HEK293 (cell line): ENCODE measurements at regions not wholly inside any gene's neighbourhood (a gene's known extent, or its start where the extent isn't known, plus 50 kb on each side); places are given as distances from the start of the nearest gene placed in this dataset.

Experiments
- CTCF ChIA-PET: fragments of 350-600 bp; formaldehyde crosslinking; extraction: SDS; loops from one replicate; lab custom pipeline; 2021; ENCODE audit warnings: antibody characterized with exemption; lab: Yijun Ruan, JAX
- POLR2A ChIA-PET: fragments of 300-600 bp; formaldehyde crosslinking; extraction: SDS; loops from one replicate; lab custom pipeline; 2020; ENCODE audit warnings: antibody characterized with exemption, inconsistent platforms; lab: Yijun Ruan, JAX
- H3K27ac ChIP-seq: fragments of 200-500 bp; sonication (Bioruptor generic); 2 replicates; pipeline ENCODE4 v1.5.1; 2014; ENCODE audit warnings: low read depth, low read length, control low read depth, inconsistent platforms; ENCODE audit errors: extremely low read depth
- H3K36me3 ChIP-seq, 2 experiments: fragments of 200-500 bp in 1 of 2; sonication (Bioruptor generic) in 1 of 2; 1 replicate in 1 of 2; 2 replicates in 1 of 2; pipeline ENCODE4 v1.5.1; 2014 to 2017; ENCODE audit warnings: inconsistent platforms in 2 of 2, low read length in 2 of 2; ENCODE audit not compliant: control insufficient read depth in 2 of 2, insufficient read depth in 1 of 2
- H3K4me1 ChIP-seq: fragments of 200-500 bp; sonication (Bioruptor generic); 2 replicates; pipeline ENCODE4 v1.5.1; 2014; ENCODE audit warnings: mild to moderate bottlenecking, low read length, inconsistent platforms; ENCODE audit not compliant: control insufficient read depth, insufficient read depth
- H3K4me3 ChIP-seq: 2 replicates; pipeline ENCODE4 v1.5.1; 2011; ENCODE audit warnings: low read depth, mild to moderate bottlenecking, control low read depth, low read length, moderate library complexity
- H3K9me3 ChIP-seq: fragments of 200-500 bp; sonication (Bioruptor generic); 2 replicates; pipeline ENCODE4 v1.5.1; 2014; ENCODE audit warnings: low read depth, low read length, inconsistent platforms; ENCODE audit not compliant: control insufficient read depth, insufficient read depth
- INSM2 ChIP-seq: fragments of 450-650 bp; formaldehyde crosslinking; IDR thresholded peaks from 2 replicates; pipeline ENCODE4 v1.5.1; 2016; ENCODE audit warnings: missing biosample characterization, missing genetic modification characterization
- KLF1 ChIP-seq: fragments of 450-650 bp; formaldehyde crosslinking; IDR thresholded peaks from 2 replicates; pipeline ENCODE4 v1.5.1; 2016; ENCODE audit warnings: missing biosample characterization, missing genetic modification characterization
- KLF17 ChIP-seq: fragments of 450-650 bp; formaldehyde crosslinking; IDR thresholded peaks from 2 replicates; pipeline ENCODE4 v1.5.1; 2016; ENCODE audit warnings: missing biosample characterization, missing genetic modification characterization
- PATZ1 ChIP-seq: fragments of 450-650 bp; formaldehyde crosslinking; IDR thresholded peaks from 2 replicates; pipeline ENCODE4 v1.5.1; 2016; ENCODE audit warnings: missing biosample characterization, missing genetic modification characterization
- PRDM2 ChIP-seq: fragments of 450-650 bp; formaldehyde crosslinking; IDR thresholded peaks from 2 replicates; pipeline ENCODE4 v1.5.1; 2016; ENCODE audit warnings: missing biosample characterization, missing genetic modification characterization, borderline replicate concordance
- SP2 ChIP-seq: fragments of 450-650 bp; formaldehyde crosslinking; IDR thresholded peaks from 2 replicates; pipeline ENCODE4 v1.5.1; 2016; ENCODE audit warnings: missing biosample characterization, missing genetic modification characterization
- TSHZ1 ChIP-seq: fragments of 450-650 bp; formaldehyde crosslinking; IDR thresholded peaks from 2 replicates; pipeline ENCODE4 v1.5.1; 2016; ENCODE audit warnings: missing biosample characterization, missing genetic modification characterization, borderline replicate concordance
- WT1 ChIP-seq: fragments of 450-650 bp; formaldehyde crosslinking; IDR thresholded peaks from 2 replicates; pipeline ENCODE4 v1.5.1; 2016; ENCODE audit warnings: missing biosample characterization, missing genetic modification characterization
- ZFP37 ChIP-seq: fragments of 450-650 bp; formaldehyde crosslinking; IDR thresholded peaks from 2 replicates; pipeline ENCODE4 v1.5.1; 2016; ENCODE audit warnings: missing biosample characterization, missing genetic modification characterization
- ZNF2 ChIP-seq: fragments of 450-650 bp; formaldehyde crosslinking; IDR thresholded peaks from 2 replicates; pipeline ENCODE4 v1.5.1; 2016; ENCODE audit warnings: missing biosample characterization, missing genetic modification characterization
- ZNF214 ChIP-seq: fragments of 450-650 bp; formaldehyde crosslinking; IDR thresholded peaks from 2 replicates; pipeline ENCODE4 v1.5.1; 2017; ENCODE audit warnings: missing biosample characterization, mild to moderate bottlenecking, missing genetic modification characterization, borderline replicate concordance
- ZNF26 ChIP-seq: fragments of 450-650 bp; formaldehyde crosslinking; IDR thresholded peaks from 2 replicates; pipeline ENCODE4 v1.5.1; 2016; ENCODE audit warnings: missing biosample characterization, missing genetic modification characterization
- ZNF335 ChIP-seq: fragments of 450-650 bp; formaldehyde crosslinking; conservative IDR thresholded peaks from 2 replicates; pipeline ENCODE4 v1.5.1; 2016; ENCODE audit warnings: missing biosample characterization, missing genetic modification characterization
- ZNF426 ChIP-seq: fragments of 450-650 bp; formaldehyde crosslinking; IDR thresholded peaks from 2 replicates; pipeline ENCODE4 v1.5.1; 2017; ENCODE audit warnings: missing biosample characterization, missing genetic modification characterization, mild to moderate bottlenecking, inconsistent platforms, moderate library complexity
- ZNF777 ChIP-seq: fragments of 450-650 bp; formaldehyde crosslinking; IDR thresholded peaks from 2 replicates; pipeline ENCODE4 v1.5.1; 2017; ENCODE audit warnings: missing biosample characterization, missing genetic modification characterization, borderline replicate concordance
- ZNF792 ChIP-seq: fragments of 450-650 bp; formaldehyde crosslinking; IDR thresholded peaks from 2 replicates; pipeline ENCODE4 v1.5.1; 2016; ENCODE audit warnings: missing biosample characterization, missing genetic modification characterization
- ZNF843 ChIP-seq: fragments of 450-650 bp; formaldehyde crosslinking; IDR thresholded peaks from 2 replicates; pipeline ENCODE4 v1.5.1; 2016; ENCODE audit warnings: missing biosample characterization, missing genetic modification characterization

GRCh38 chr3:132911741-132912415, 126.3 kb upstream of the TMEM108 start (continued):
- TF ChIP-seq WT1 (tag by site-specific recombination), result no peak
- TF ChIP-seq ZNF426, result no peak
- TF ChIP-seq ZNF2 (tag by site-specific recombination), result no peak
- no peak for TF ChIP-seq ZNF792 (tag by site-specific recombination)
- TF ChIP-seq, all 188 proteins: peak for 0

- H3K4me1 ChIP-seq, result no peaks in the 10 kb centered on the region
- no peaks in the 10 kb centered on the region for H3K9me3 ChIP-seq
- H3K36me3 ChIP-seq, result no peaks in the 10 kb centered on the region
- ChIA-PET POLR2A (no interaction called here), CTCF (no interaction called here)
- H3K27ac ChIP-seq, result no peak overlapping the region
- TF ChIP-seq ZNF843, result no peak
- TF ChIP-seq INSM2 (tag by site-specific recombination), result no peak
- no peak for TF ChIP-seq KLF17 (tag by site-specific recombination)
- no peak for TF ChIP-seq ZNF26
- TF ChIP-seq ZNF214 (tag by site-specific recombination), result no peak
- no peak for TF ChIP-seq SP2 (tag by site-specific recombination)
- no peak for TF ChIP-seq ZNF335 (tag by site-specific recombination)
- no peak for TF ChIP-seq PRDM2
- no peak for TF ChIP-seq KLF1 (tag by site-specific recombination)
- TF ChIP-seq TSHZ1, result no peak
- TF ChIP-seq ZFP37 (tag by site-specific recombination), result no peak
- TF ChIP-seq PATZ1, result no peak
- no peak for TF ChIP-seq ZNF777 (tag by site-specific recombination)
- H3K4me3 ChIP-seq, result no peak overlapping the region
Observed at GRCh38 chr3:132907293-132907692, 130.9 kb upstream of the TMEM108 start.
